Astrocyte (in vitro differentiated cells and primary cell): ENCODE measurements at regions not wholly inside any gene's neighbourhood (a gene's known extent, or its start where the extent isn't known, plus 50 kb on each side); places are given as distances from the start of the nearest gene placed in this dataset.
"Not testable (repeated sequence)": the region's sequence is repeated elsewhere in the genome, so short reads cannot be mapped to it uniquely, and the experiment has no call there.

Experiments used
- DNase-seq: peaks from one replicate; pipeline ENCODE4 v3.0.0-alpha.2; 2010; ENCODE audit warnings: low read depth
- FAIRE-seq: peaks from 2 replicates; lab custom pipeline; 2011; peaks lifted over from hg19 to GRCh38; lab: Jason Lieb, UNC
- H2AFZ ChIP-seq: 2 replicates; pipeline ENCODE4 v1.6.0; 2012; ENCODE audit warnings: low read depth, low read length, inconsistent platforms
- H3K27ac ChIP-seq: 2 replicates; pipeline ENCODE4 v1.5.1; 2011; ENCODE audit warnings: low read depth, low read length, inconsistent platforms
- H3K27me3 ChIP-seq: 2 replicates; pipeline ENCODE4 v1.6.0; 2011; ENCODE audit warnings: low read length, inconsistent platforms; ENCODE audit not compliant: insufficient read depth
- H3K36me3 ChIP-seq: 2 replicates; pipeline ENCODE4 v1.5.1; 2011; ENCODE audit warnings: low read length, inconsistent platforms; ENCODE audit not compliant: insufficient read depth
- H3K4me1 ChIP-seq: 2 replicates; pipeline ENCODE4 v1.5.1; 2011; ENCODE audit warnings: low read length, inconsistent platforms; ENCODE audit not compliant: insufficient read depth
- H3K4me2 ChIP-seq: 2 replicates; pipeline ENCODE4 v1.6.0; 2012; ENCODE audit warnings: low read length, inconsistent platforms
- H3K4me3 ChIP-seq: 2 replicates; pipeline ENCODE4 v1.5.1; 2011; ENCODE audit warnings: low read depth, mild to moderate bottlenecking, low read length, inconsistent platforms; ENCODE audit not compliant: insufficient read depth
- H3K79me2 ChIP-seq: 2 replicates; pipeline ENCODE4 v1.6.0; 2012; ENCODE audit warnings: mild to moderate bottlenecking, low read length, inconsistent platforms; ENCODE audit not compliant: insufficient read depth
- H3K9ac ChIP-seq: 2 replicates; pipeline ENCODE4 v1.6.0; 2012; ENCODE audit warnings: mild to moderate bottlenecking, low read length, inconsistent platforms
- H3K9me3 ChIP-seq: 2 replicates; pipeline ENCODE4 v1.5.1; 2012; ENCODE audit warnings: low read depth, mild to moderate bottlenecking, low read length, inconsistent platforms; ENCODE audit not compliant: insufficient read depth
- H4K20me1 ChIP-seq: 2 replicates; pipeline ENCODE4 v1.6.0; 2012; ENCODE audit warnings: low read length, inconsistent platforms; ENCODE audit not compliant: insufficient read depth
- H3K27ac Mint-ChIP-seq: one replicate; pipeline ENCODE4 v1.8.0; 2021; ENCODE audit warnings: mild to moderate bottlenecking, mixed read lengths; ENCODE audit not compliant: unreplicated experiment
- H3K27me3 Mint-ChIP-seq: one replicate; pipeline ENCODE4 v1.8.0; 2021; ENCODE audit warnings: low read depth, mixed read lengths; ENCODE audit not compliant: unreplicated experiment
- H3K36me3 Mint-ChIP-seq: one replicate; pipeline ENCODE4 v1.8.0; 2021; ENCODE audit warnings: low read depth, mixed read lengths; ENCODE audit not compliant: unreplicated experiment
- H3K4me1 Mint-ChIP-seq: one replicate; pipeline ENCODE4 v1.8.0; 2021; ENCODE audit warnings: low read depth, mixed read lengths; ENCODE audit not compliant: unreplicated experiment
- H3K4me3 Mint-ChIP-seq: one replicate; pipeline ENCODE4 v1.8.0; 2021; ENCODE audit warnings: mild to moderate bottlenecking, moderate library complexity, mixed read lengths; ENCODE audit not compliant: unreplicated experiment
- H3K9me3 Mint-ChIP-seq: one replicate; pipeline ENCODE4 v1.8.0; 2021; ENCODE audit warnings: mild to moderate bottlenecking, mixed read lengths; ENCODE audit not compliant: unreplicated experiment
- EZH2 ChIP-seq: IDR thresholded peaks from 2 replicates; pipeline ENCODE4 v1.6.1; 2012; ENCODE audit warnings: mild to moderate bottlenecking, low read length, inconsistent platforms; ENCODE audit not compliant: insufficient read depth
- TF ChIP-seq, protein P1 (sequence below): IDR thresholded peaks from 2 replicates; pipeline ENCODE4 v1.5.1; 2011; ENCODE audit warnings: low read depth, mild to moderate bottlenecking, inconsistent platforms, low read length, moderate library complexity; ENCODE audit not compliant: insufficient read depth

DNA sequence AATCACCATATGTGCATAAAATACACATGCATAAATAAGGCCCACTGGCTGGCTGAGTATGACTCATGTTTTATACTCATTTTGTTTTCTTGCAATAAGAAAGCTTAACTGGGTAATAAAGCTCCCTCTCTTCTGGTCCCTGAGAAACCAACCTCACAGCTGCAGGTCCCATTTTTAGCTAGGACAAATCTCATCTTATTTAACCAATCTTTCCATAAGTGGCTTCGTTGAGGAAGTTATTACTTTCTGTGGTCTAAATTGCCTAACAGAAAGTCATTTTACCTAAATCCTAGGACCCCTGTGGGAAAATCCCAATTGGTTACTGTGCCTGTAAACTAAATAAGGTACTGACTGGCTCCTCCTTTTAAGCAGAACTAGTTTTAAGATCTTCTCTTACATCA lies 232.8 kb upstream of the FBXO33 start:
- H3K4me3 ChIP-seq = no peak overlapping the region
- no peaks in the 10 kb centered on the region for H3K9me3 Mint-ChIP-seq
- H3K4me3 Mint-ChIP-seq = no peak overlapping the region
- H3K27ac ChIP-seq = no peak overlapping the region
- H3K9me3 ChIP-seq = no peaks in the 10 kb centered on the region
- no peak overlapping the region for H3K27ac Mint-ChIP-seq
- H3K36me3 Mint-ChIP-seq = no peaks in the 10 kb centered on the region
- H3K27me3 Mint-ChIP-seq = no peaks in the 10 kb centered on the region
- H3K36me3 ChIP-seq = no peaks in the 10 kb centered on the region
- no peaks in the 10 kb centered on the region for H3K79me2 ChIP-seq
- H3K9ac ChIP-seq = no peak overlapping the region
- H3K27me3 ChIP-seq = no peaks in the 10 kb centered on the region
- no peak for DNase-seq
- no peak overlapping the region for H2AFZ ChIP-seq
- H3K4me1 ChIP-seq = peaks cover 2% of the 10 kb centered on the region
- no peaks in the 10 kb centered on the region for H4K20me1 ChIP-seq
- no peak overlapping the region for H3K4me2 ChIP-seq
- no peak for FAIRE-seq
- H3K4me1 Mint-ChIP-seq = peaks cover 4% of the 10 kb centered on the region
- TF ChIP-seq, protein P1, sequence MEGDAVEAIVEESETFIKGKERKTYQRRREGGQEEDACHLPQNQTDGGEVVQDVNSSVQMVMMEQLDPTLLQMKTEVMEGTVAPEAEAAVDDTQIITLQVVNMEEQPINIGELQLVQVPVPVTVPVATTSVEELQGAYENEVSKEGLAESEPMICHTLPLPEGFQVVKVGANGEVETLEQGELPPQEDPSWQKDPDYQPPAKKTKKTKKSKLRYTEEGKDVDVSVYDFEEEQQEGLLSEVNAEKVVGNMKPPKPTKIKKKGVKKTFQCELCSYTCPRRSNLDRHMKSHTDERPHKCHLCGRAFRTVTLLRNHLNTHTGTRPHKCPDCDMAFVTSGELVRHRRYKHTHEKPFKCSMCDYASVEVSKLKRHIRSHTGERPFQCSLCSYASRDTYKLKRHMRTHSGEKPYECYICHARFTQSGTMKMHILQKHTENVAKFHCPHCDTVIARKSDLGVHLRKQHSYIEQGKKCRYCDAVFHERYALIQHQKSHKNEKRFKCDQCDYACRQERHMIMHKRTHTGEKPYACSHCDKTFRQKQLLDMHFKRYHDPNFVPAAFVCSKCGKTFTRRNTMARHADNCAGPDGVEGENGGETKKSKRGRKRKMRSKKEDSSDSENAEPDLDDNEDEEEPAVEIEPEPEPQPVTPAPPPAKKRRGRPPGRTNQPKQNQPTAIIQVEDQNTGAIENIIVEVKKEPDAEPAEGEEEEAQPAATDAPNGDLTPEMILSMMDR = no peak
- TF ChIP-seq EZH2 = no peak

DNA sequence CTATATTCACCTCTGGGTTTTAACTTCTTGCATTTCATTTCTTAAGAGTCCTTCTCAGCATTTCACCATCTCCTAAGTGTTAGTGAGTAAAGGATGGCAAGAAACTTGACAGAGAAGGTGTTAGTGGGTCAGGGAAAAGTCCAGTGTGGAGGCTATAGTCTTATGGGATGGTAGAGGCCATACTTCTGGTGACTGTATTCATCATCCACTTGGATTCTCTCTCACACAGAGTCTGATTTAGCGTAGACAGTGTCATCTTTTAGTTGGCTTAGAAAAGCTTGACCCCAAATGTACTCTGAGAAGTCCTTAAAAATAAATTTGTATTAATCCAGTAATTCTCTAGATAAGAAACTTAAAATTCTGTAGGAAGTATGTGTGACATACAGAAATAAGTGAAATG lies 232.4 kb upstream of the FBXO33 start:
- peaks cover 4% of the 10 kb centered on the region for H3K4me1 Mint-ChIP-seq
- Histone ChIP-seq H3K4me1 (peaks cover 2% of the 10 kb centered on the region), H3K27ac (no peak overlapping the region), H2AFZ (no peak overlapping the region), H3K36me3 (no peaks in the 10 kb centered on the region), H3K9me3 (no peaks in the 10 kb centered on the region), H3K4me3 (no peak overlapping the region), H3K4me2 (no peak overlapping the region), H3K79me2 (no peaks in the 10 kb centered on the region), H3K9ac (no peak overlapping the region), H4K20me1 (no peaks in the 10 kb centered on the region), H3K27me3 (no peaks in the 10 kb centered on the region)
- H3K9me3 Mint-ChIP-seq = no peaks in the 10 kb centered on the region
- TF ChIP-seq EZH2 = no peak
- TF ChIP-seq, protein P1 = no peak
- H3K27me3 Mint-ChIP-seq = no peaks in the 10 kb centered on the region
- no peak overlapping the region for H3K4me3 Mint-ChIP-seq
- DNase-seq = no peak
- no peak overlapping the region for H3K27ac Mint-ChIP-seq
- no peaks in the 10 kb centered on the region for H3K36me3 Mint-ChIP-seq
- no peak for FAIRE-seq

DNA sequence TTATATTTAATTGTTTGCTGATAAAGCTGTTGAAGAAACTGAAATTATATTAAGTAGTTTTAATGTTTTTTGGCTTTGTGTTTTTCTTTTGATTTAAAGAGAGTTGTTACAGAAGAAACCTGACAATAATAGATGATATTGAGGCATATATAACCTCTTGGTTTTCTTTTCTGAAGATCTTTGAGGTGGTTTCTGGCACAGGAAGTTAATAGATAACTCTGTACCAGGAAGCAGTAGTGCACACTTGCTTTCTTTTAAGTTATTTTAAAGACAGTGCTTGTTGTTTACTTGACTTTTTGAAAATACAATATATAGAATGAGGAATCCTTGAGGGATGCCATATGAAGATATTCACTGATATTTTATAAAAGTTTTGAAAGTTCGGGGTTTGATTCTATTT lies 209.0 kb upstream of the FBXO33 start:
- Histone ChIP-seq H2AFZ (no peak overlapping the region), H3K36me3 (no peaks in the 10 kb centered on the region), H3K4me2 (no peak overlapping the region), H3K27ac (no peak overlapping the region), H4K20me1 (no peaks in the 10 kb centered on the region), H3K4me1 (no peaks in the 10 kb centered on the region), H3K4me3 (no peak overlapping the region), H3K79me2 (no peaks in the 10 kb centered on the region), H3K9ac (no peak overlapping the region), H3K27me3 (no peaks in the 10 kb centered on the region), H3K9me3 (no peaks in the 10 kb centered on the region)
- no peak for TF ChIP-seq EZH2
- TF ChIP-seq, protein P1 = no peak
- no peak for FAIRE-seq
- no peaks in the 10 kb centered on the region for H3K4me1 Mint-ChIP-seq
- H3K9me3 Mint-ChIP-seq = peaks cover 12% of the 10 kb centered on the region
- H3K36me3 Mint-ChIP-seq = no peaks in the 10 kb centered on the region
- no peak overlapping the region for H3K27ac Mint-ChIP-seq
- H3K4me3 Mint-ChIP-seq = no peak overlapping the region
- H3K27me3 Mint-ChIP-seq = peaks cover 2% of the 10 kb centered on the region
- no peak for DNase-seq

DNA sequence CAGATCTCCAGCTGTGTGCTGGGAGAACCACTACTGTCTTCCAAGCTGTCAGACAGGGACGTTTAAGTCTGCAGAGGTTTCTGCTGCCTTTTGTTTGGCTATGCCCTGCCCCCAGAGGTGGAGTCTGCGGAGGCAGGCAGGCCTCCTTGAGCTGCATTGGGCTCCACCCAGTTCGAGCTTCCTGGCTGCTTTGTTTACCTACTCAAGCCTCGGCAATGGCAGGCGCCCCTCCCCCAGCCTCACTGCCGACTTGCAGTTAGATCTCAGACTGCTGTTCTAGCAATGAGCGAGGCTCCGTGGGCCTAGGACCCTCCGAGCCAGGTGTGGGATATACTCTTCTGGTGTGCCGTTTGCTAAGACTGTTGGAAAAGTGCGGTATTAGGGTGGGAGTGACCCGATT lies 206.8 kb upstream of the FBXO33 start:
- H4K20me1 ChIP-seq, H3K36me3 Mint-ChIP-seq, H3K79me2 ChIP-seq, H3K4me2 ChIP-seq, H3K4me1 ChIP-seq, FAIRE-seq, DNase-seq, H3K4me1 Mint-ChIP-seq, H3K9ac ChIP-seq, H2AFZ ChIP-seq, H3K27me3 ChIP-seq, H3K4me3 ChIP-seq, H3K9me3 ChIP-seq, H3K27ac ChIP-seq, H3K27ac Mint-ChIP-seq, H3K4me3 Mint-ChIP-seq, H3K27me3 Mint-ChIP-seq, H3K36me3 ChIP-seq: not testable (repeated sequence)
- peaks cover 12% of the 10 kb centered on the region for H3K9me3 Mint-ChIP-seq
